ENCODE measurements at regions not wholly inside any gene's neighbourhood (a gene's known extent, or its start where the extent isn't known, plus 50 kb on each side); places are given as distances from the start of the nearest gene placed in this dataset.
A peak's percentile ranks its signal among the peaks of the same experiment; 100 is the strongest.
"Not testable (repeated sequence)": the region's sequence is repeated elsewhere in the genome, so short reads cannot be mapped to it uniquely, and the experiment has no call there.

DNA sequence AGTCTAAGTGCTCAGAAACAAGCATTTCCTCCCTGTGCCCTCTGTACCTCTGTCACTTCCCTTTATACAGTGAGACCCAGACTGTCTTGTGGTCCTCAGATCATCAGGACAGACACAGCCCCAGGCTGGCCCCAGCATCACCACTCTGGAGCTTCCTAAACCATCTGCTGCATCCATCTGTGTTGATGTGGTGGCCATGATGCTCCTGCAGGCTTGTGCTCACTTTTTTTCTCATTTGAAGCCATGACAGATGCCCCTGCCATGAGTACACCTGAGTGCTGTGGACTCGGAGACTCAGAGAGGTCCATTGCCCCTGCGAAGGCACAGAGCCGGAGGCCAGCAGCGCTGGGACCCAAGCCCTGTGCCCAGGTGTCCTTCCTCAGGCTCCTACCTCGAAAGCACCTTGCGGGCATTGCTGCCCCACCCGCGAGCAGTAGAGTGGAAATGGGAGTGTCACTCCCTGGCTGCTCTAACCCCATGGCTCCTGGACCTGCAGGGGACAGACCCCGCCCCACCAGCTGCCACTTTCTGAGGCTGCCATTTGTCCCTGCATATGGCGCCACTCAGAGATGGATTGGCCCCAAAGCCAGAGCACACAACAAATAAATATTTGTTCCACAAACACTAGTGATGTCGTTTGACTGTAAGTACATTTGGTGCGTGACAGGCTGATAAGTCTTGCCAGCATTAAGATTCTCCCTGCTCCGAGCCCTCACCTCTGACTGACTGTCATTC, 593.5 kb downstream of the TBC1D22A start:
- DNase-seq, result no peak

DNA sequence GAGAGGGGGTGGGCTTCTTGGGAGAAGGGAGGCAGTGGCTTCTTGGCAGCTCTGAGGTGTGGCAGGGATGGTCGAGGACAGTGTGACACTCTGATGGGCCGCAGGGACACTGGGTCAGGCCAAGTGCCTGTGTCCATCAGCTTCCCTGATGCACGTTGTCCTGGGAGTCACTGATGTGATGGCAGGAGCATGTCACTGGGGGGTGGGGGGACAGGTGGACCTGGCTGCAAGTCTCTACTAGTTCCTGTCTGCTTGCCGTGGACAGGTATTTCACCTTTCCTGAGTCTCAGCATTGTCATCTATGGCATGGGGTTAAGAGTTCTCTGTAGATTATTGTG, 592.9 kb downstream of the TBC1D22A start:
- no peak for DNase-seq

DNA sequence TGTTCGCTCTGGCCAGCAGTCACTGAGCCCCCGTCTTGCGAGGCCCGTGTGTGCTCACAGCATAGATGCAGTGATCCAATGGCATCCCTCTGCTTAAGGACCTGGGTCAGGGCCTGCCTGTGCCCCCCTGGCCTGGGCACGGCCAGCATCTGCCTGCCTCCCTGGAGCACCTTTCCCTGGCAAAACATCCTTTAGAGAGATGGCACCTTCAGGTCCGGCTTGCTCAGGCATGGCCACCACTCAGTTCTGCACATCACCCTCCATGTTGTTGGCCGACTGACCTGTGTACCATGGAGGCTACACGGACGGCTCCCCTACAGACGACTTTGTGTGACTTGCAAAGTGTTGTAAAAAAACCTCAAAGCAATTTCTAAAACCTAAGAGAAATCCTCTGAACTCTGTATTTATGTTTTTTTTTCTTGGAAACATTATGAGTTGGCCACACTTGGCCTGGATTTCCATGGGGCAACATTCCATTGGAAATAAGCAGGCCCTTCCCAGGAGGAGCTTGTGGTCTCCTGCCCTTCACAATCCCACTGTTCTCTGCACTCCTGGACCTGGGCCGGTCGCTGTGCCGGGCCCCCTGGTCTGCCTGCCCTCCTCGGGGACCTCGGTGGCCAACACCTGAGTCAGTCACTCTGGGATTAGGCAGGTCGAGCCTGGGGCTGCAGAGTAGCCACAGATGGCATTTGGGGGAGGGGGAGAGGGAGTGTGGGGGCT, 592.4 kb downstream of the TBC1D22A start:
- DNase-seq, result no peak

DNA sequence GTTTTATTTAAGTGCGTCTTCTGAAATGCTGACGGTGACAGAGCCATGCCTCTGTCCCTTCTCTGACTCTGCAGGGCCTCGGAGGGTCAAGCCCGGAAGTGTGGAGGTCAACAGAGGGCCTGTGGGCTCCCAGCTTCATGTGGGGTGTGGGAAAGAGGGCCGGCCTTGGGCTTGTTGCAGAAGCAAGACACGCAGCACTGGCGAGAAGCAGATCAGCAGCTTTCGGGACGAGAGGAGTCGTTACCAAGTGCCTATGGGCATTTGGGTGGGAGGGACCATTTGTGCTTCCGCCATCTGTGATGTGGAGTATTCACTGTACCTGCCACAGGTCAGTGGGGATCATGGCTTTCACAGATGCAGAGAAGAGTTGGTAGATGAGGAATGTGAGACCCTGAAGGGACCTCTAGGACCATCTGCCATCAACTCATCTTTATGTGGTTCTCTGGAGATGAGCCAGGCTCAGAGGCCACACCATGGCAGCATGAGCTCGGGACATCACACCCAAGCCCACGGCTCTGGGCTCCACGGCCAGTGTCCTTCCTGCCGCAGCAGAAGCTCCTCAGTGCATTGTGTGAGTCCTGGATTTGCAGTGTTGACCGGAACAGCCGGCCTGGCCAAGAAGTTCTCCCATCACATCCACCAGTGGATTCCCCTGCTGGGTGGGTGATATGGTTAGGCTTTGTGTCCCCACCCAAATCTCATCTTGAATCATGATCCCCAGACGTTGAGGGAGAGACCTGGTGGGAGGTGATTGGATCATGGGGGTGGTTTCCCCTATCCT, 590.7 kb downstream of the TBC1D22A start:
- DNase-seq, result no peak

DNA sequence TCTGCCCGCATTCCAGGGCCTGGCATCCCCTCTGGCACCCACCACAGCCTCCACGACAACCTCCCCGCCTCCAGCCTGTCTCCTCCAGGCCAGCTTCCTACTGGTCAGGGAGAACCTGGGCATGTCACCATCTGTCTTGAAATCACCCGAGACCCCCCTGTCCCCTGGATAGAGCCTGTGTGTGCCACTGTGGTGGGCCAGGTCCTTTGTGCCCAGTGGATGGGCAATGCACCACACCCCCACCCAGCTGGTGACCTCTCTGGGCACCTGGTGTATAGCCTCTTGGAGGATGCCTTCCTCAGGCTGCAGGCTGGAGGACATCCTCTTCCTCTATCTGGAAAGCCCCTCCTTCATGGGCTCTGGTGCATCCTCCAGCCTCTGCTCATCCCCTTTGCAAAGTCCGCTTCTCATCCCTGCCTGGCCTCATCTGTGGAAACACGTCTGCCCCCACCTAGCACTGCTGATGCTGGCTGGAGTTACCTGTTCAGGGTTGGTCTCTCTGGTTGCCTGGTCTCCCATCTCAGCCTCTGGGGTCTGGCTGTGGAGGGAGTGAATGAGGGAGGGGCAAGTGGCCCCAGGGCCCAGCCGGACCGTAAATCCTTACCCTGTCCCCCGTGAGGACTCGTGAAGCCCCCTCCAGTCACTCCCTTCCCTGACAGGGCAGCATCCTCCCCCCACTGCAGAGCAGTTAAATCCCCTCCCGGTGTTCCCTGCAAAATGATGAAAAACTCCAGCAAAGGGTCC, 589.6 kb downstream of the TBC1D22A start:
- DNase-seq, result no peak

DNA sequence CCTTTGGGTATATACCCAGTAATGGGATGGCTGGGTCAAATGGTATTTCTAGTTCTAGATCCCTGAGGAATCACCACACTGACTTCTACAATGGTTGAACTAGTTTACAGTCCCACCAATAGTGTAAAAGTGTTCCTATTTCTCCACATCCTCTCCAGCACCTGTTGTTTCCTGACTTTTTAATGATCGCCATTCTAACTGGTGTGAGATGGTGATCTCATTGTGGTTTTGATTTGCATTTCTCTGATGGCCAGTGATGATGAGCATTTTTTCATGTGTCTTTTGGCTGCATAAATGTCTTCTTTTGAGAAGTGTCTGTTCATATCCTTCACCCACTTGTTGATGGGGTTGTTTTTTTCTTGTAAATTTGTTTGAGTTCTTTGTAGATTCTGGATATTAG, 583.8 kb downstream of the TBC1D22A start:
- not testable (repeated sequence) for DNase-seq

DNA sequence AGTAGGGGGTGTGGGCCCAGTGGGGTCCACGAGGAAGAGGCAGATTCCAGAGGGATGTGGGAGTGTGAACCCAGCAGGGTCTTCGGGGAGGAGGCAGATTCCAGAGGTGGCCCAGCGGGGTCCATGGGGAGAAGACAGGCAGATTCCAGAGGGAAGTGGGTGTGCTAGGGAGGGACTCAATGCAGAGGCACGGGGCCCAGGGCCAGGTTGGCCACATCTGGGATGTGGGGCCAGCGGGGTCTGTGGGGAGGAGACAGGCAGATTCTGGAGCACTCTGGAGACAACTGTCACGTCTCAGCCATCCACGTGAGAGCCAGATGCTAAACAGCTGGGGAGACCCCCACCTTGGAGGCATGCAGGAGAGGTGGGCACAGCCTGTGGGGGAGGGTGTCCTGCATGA, 582.6 kb downstream of the TBC1D22A start:
- no peak for DNase-seq

DNA sequence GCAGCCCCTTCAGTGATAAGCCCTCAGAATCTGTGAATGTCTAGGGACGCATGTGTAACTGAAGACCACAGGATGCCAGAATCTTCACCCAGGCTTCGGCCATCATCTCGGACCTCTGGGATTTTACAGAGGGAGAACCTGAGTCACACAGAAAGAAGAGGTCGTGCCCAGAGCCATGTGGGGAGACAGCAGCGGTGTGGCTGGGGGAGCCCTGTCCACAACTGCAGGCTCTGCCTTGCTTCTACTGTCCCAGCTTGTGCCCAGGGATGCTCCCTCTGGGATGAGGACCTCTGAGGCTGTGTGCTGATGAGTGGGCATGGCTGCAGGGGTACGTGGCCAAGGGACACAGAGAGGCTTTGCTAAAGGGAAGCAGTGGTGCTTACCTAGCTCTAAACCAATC, 582.0 kb downstream of the TBC1D22A start:
- no peak for DNase-seq

DNA sequence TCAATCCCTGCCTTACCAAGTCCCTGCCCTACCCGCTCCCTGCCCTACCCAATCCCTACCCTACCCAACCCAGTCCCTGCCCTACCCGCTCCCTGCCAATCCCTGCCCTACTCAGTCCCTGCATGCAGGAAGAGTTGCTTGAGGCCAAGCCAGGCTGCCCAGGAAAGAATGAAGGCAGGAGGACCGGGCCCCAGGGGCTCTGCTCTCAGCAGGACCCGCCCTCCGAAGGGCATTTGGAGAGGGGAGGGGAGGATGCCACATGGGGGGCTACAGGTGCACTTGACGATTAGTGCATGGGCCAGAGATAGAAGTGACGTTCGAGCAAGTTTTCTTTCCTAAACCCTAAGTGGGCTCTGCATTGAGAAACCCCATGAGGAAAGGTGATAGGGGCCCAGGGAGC, 581.2 kb downstream of the TBC1D22A start:
- DNase-seq, result peak in 1 of 2 experiments; percentile 1

DNA sequence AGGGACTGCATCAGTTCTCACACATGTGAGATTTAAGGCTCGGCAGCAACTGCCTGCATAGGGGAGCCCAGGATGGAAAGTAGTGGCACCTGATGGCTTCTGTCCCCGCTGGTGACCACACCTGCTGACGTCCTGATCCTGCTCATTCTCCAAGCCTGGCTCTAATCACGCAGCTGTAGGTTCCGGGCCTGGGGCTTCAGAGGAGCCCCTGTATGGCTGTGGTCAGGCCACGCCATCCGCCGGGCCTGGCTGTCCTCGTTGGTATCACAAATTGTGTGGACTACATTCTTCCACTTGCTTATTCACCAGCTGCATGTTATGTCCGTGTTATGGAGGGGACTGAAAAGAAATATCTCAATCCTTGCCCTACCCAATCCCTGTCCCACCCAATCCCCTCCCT, 580.0 kb downstream of the TBC1D22A start:
- DNase-seq, result no peak

DNA sequence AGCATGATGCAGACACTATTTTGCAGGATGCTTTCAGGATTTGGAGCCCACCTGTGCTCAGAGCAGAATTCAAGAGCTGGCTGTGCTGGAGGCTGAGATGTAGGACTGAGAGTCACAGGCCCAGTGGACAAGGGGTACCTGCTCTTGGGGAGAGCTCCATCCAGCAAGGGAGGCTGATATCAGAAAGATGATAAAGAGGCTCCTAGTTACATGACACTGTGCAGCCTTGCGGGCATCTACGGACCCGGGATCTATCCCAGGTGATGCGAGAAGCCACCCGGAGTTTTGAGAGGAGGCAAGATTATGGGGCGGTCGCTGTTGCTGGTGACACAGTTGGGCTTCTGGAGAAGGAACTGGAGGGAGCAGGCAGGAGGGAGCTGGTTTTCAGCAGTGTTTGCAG, 579.0 kb downstream of the TBC1D22A start:
- no peak for DNase-seq

DNA sequence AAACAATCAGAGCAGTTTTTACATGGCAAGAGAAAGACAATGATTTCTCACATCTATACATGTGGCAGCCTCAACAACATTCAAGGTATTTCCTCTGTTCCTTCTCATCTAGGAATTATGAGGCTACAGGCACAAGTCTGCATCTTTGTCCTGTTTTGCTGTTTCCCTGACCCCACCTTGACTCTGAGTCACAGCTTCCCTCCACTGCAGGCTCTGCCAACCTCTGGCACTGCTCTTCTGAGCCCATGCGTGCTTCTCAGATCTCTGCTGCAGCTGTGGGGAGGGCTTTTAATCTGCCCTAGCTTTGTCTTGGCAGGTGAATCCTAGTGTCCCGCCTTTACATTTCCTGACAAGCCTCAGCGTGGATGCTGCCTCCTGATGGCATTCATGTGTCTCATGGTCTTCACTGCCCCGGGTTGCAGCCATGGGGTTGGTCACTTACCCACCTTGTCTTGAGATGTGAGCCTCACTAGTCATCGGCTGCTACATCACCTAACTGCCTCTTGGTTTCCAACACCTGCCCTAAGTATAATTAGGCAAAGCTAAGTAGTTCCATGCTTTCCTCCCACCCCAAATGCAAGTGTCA, 578.5 kb downstream of the TBC1D22A start:
- DNase-seq, result no peak

DNA sequence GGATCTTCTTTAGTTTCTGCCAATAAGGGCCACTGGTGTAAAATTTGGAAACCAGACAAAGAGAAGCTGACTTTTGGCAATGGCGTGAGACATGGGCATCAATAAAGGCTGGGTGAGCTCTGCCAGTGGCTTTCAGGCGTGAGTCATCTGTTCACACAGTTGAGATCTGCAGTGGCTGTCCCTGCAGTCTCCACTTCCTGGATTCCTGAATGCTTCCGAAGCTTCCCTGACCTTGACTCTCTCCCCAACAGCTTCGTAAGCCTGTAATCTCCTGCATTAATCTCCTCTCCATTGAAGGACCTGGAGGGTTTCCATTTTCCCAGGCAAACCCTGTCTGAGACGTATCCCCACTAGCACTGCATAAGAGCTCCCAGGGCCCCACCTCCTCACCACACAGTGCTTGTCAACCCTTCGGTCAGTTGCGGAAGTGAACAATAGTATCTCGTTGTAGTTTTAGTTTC, 574.7 kb downstream of the TBC1D22A start:
- DNase-seq, result no peak

DNA sequence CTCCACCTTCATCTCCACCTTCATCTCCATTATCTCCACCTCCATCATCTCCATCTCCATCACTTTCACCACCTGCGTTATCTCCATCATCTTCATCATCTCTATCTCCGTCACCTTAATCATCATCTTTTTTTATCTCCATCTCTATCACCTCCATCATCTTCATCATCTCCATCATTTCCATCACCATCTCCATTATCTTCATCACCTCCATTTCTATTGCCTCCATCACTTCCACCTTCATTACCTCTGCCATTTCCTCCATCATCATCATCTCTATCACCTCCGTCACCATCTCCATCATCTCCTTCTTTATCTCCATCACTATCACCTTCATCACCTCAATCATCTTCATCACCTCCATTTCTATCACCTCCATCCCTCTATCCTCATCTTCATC, 573.5 kb downstream of the TBC1D22A start:
- no peak for DNase-seq

DNA sequence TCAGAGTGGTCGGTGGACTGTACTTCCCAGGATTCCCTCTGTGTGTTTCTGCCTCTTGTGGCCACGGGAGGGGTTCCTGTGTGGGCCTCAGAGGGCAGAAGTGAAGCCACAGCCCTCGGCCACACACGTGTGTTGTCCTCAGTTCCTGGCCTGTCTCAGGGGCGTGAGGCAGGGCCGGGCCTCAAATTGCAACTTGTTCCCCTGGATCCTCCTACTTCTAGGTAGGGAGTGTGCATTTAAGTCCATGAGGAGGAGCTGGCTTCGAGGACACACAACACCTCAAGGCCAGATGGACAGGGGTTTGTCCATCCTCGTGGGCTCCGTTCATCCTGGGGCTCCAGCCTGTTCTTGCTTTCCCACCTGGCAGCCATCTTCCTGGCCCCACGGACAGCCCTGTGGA, 573.0 kb downstream of the TBC1D22A start:
- no peak for DNase-seq

DNA sequence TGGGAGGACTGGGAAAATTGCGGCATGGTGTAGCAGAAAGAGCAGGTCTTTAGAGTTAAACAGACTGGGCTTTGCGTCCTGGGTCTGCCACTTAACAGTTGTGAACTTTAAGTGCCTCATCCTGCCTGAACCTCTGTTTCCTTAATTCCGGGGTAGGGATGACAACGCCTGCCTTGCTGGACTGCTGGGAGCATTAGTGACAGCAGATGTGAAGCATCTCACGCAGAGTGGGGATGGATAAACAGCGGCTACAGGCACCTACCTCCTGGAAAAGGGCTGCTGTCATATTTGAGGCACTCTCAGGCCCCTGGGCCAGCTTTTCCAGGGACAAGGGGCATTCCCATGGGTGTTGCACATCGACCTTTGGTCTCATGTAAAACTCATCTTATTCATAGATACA, 572.2 kb downstream of the TBC1D22A start:
- DNase-seq, result no peak

DNA sequence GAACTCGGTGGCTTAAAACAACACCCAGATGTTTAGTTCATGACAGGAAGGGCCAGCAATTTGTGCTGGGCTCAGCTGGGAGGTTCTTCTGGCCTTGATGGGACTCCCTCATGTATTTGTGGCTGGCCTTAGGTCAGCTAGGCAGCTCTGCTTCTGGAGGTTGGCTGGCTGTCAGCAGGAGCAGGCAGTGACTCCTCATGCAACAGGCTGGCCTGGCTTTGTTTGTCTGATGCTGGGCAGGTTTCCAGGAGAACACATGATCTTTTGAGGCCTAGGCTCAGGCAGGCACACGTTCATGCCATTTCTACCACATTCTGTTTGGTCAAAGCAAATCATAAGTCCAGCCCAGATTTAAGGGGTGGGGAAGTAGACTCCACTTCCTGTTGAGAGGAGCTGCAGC, 571.2 kb downstream of the TBC1D22A start:
- no peak for DNase-seq

DNA sequence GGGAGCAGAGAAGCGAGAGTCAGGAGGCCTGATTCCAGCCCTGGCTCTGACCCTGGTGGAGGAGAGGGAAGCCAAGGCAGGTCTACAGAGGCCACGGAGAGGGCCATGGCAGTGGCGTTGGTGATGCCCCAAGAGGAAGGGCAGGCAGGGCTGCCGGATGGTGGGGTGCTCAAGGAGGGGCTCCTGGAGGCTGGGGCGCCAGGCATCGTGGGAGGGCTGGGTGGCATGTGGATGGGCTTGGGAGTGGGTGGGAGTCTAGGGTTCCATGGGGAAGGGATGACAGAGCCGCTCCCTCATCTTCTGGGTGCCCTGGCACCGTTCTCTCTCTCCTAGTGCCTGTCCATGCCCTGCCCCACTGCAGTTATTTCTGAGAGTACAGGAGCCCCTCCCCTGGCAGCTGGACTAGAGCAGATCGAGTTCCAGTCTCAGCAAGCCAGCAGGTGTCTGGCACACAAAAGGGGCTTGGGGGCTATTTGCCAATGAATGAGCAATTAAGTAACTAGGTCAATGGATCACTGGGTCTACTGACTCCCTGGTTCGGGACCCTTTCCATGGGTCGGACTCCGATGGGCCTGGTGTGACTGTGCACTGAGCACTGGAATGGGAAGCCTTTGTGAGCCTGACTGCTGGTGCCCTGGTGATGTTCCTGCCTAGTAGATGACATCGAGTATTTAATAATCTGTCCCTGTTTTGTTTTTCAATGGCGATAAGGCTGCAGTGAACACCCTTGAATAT, 570.0 kb downstream of the TBC1D22A start:
- DNase-seq, result no peak

DNA sequence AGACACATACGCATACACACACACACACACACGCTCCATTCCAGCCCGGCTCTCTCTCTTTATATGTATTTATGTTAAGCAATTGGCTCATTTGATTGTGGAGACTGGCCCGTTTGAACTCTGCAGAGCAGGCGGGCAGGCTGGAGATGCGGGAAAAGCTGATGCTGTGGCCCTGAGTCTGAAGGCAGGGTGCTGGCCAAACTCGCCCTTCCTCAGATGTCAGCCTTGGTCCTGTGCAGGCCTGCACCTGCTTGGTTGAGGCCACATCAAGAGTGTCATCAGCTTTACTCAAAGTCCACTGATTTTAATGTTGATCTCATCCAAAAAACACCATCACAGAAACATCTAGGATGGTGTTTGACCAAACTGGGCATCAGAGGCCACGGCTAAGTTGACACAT, 569.3 kb downstream of the TBC1D22A start:
- no peak for DNase-seq

DNA sequence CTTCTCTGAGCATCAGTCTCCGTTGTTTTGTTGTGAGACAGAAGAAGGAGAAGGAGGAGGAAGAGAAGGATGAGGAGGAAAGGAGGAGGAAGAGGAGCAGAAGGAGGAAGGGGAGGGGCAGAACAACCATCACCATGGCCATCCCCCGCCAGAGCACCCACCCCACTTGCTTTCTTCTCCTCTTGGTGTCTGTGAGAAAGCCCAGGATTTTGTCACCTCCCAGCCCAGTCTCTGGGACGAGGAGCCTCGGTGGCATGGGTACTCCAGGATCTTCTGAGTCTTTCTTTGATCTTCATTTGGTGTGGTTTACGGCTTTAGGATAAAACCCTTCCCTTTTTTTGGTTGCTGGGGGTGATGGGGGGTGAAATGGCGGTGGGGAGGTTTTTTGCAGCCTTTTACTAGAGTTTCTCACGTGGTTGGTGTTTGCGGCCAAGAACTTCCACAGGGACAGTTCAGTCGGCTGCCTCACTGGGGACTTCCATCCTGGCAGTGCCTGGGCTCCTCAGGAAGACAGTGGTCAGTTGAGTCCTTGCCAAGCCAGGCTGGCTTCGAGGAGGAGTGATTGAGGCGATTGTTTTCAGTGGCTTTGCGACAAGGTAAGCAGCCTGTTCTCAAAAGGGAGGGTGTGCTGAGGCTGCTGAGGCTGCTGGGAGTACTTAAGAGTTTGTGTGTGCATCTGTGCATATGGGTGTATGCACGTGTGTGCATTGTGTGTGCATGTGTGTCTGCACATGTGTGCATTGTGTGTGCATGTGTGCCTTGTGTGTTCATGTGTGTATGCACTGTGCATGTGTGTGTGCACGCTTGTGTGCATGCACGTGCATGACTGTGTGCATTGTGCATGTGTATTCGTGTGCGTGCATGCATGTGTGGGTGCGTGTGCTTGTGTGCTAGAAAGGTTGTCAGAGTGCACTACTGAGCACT, 567.5 kb downstream of the TBC1D22A start:
- DNase-seq, result no peak
